Activated T-helper 1 cell treated with Interleukin-2 at 50 U/mL for 16 hours (primary cell): ENCODE measurements at regions not wholly inside any gene's neighbourhood (a gene's known extent, or its start where the extent isn't known, plus 50 kb on each side); places are given as distances from the start of the nearest gene placed in this dataset.

Experiments
- DNase-seq: peaks from one replicate; pipeline ENCODE4 v3.0.0-alpha.2; 2020; ENCODE audit warnings: low read depth

GRCh38 chr16:66137853-66138252, 228.6 kb upstream of the CDH5 start:
- DNase-seq = no peak

GRCh38 chr16:66136841-66137240, 229.7 kb upstream of the CDH5 start:
- DNase-seq = no peak

GRCh38 chr16:66135838-66136237, 230.7 kb upstream of the CDH5 start:
- DNase-seq = no peak

- no peak for DNase-seq
These were observed 231.1 kb upstream of the CDH5 start for GRCh38 chr16:66135421-66135831.

- no peak for DNase-seq
These were observed 231.6 kb upstream of the CDH5 start for GRCh38 chr16:66134875-66135274.

- DNase-seq = no peak
These were observed 232.7 kb upstream of the CDH5 start for GRCh38 chr16:66133643-66134338.

GRCh38 chr16:66131895-66132294, 234.6 kb upstream of the CDH5 start:
- no peak for DNase-seq

- DNase-seq = no peak
These were observed 235.2 kb upstream of the CDH5 start for GRCh38 chr16:66131156-66131807.

- DNase-seq = no peak
These were observed 236.1 kb upstream of the CDH5 start for GRCh38 chr16:66130296-66130905.

- no peak for DNase-seq
These were observed 237.3 kb upstream of the CDH5 start for GRCh38 chr16:66129196-66129595.

GRCh38 chr16:66128371-66128770, 238.1 kb upstream of the CDH5 start:
- DNase-seq = no peak

GRCh38 chr16:66127459-66128370, 238.8 kb upstream of the CDH5 start:
- DNase-seq = no peak

GRCh38 chr16:66121466-66121865, 245.0 kb upstream of the CDH5 start:
- DNase-seq = no peak

- no peak for DNase-seq
These were observed 245.8 kb upstream of the CDH5 start for GRCh38 chr16:66120656-66121055.

GRCh38 chr16:66116163-66117002, 250.1 kb upstream of the CDH5 start:
- no peak for DNase-seq

- DNase-seq = no peak
These were observed 251.1 kb upstream of the CDH5 start for GRCh38 chr16:66115373-66115772.

GRCh38 chr16:66113223-66113622, 253.3 kb upstream of the CDH5 start:
- DNase-seq = no peak

GRCh38 chr16:66109677-66110076, 256.8 kb upstream of the CDH5 start:
- DNase-seq = no peak

GRCh38 chr16:66107661-66108060, 258.8 kb upstream of the CDH5 start:
- no peak for DNase-seq

- DNase-seq = no peak
These were observed 263.3 kb upstream of the CDH5 start for GRCh38 chr16:66103211-66103610.

GRCh38 chr16:66099306-66099705, 267.2 kb upstream of the CDH5 start:
- DNase-seq = no peak
